Occipital lobe (tissue), 1 donor: ENCODE measurements at regions not wholly inside any gene's neighbourhood (a gene's known extent, or its start where the extent isn't known, plus 50 kb on each side); places are given as distances from the start of the nearest gene placed in this dataset.

Source experiments
- DNase-seq: peaks from one replicate; lab custom pipeline; 2025; lab: John Stamatoyannopoulos, UW

- no peak for DNase-seq
Observed at GRCh38 chr18:43876748-43877147, 599.5 kb upstream of the SYT4 start.

GRCh38 chr18:43877616-43878321 lies 600.5 kb upstream of the SYT4 start:
- DNase-seq = no peak

- DNase-seq = no peak
Observed at GRCh38 chr18:43879415-43879814, 602.1 kb upstream of the SYT4 start.

- no peak for DNase-seq
Observed at GRCh38 chr18:43882358-43883055, 605.2 kb upstream of the SYT4 start.

GRCh38 chr18:43883886-43884285 lies 606.6 kb upstream of the SYT4 start:
- DNase-seq = no peak

GRCh38 chr18:43886341-43886740 lies 609.1 kb upstream of the SYT4 start:
- DNase-seq = no peak

GRCh38 chr18:43887491-43887890 lies 610.2 kb upstream of the SYT4 start:
- DNase-seq = no peak

- no peak for DNase-seq
Observed at GRCh38 chr18:43888598-43888997, 611.3 kb upstream of the SYT4 start.

- DNase-seq = no peak
Observed at GRCh38 chr18:43893001-43893637, 615.8 kb upstream of the SYT4 start.

GRCh38 chr18:43904209-43904837 lies 627.0 kb upstream of the SYT4 start:
- DNase-seq = no peak

GRCh38 chr18:43914018-43914417 lies 636.7 kb upstream of the SYT4 start:
- no peak for DNase-seq

GRCh38 chr18:43916984-43917383 lies 639.7 kb upstream of the SYT4 start:
- DNase-seq = no peak

GRCh38 chr18:43917520-43917919 lies 640.2 kb upstream of the SYT4 start:
- DNase-seq = no peak

- DNase-seq = no peak
Observed at GRCh38 chr18:43919551-43919950, 642.3 kb upstream of the SYT4 start.

- no peak for DNase-seq
Observed at GRCh38 chr18:43931439-43931838, 654.1 kb upstream of the SYT4 start.

- no peak for DNase-seq
Observed at GRCh38 chr18:43932140-43932539, 654.9 kb upstream of the SYT4 start.

GRCh38 chr18:43933177-43933576 lies 655.9 kb upstream of the SYT4 start:
- no peak for DNase-seq

GRCh38 chr18:43934322-43934721 lies 657.0 kb upstream of the SYT4 start:
- no peak for DNase-seq

GRCh38 chr18:43934781-43935471 lies 657.6 kb upstream of the SYT4 start:
- no peak for DNase-seq

- DNase-seq = no peak
Observed at GRCh38 chr18:43936176-43936575, 658.9 kb upstream of the SYT4 start.

GRCh38 chr18:43949291-43949690 lies 672.0 kb upstream of the SYT4 start:
- DNase-seq = no peak

GRCh38 chr18:43950062-43950461 lies 672.8 kb upstream of the SYT4 start:
- DNase-seq = no peak
